Osteoblast (primary cell): ENCODE measurements at regions not wholly inside any gene's neighbourhood (a gene's known extent, or its start where the extent isn't known, plus 50 kb on each side); places are given as distances from the start of the nearest gene placed in this dataset.

ENCODE experiments used
- DNase-seq: peaks from one replicate; pipeline ENCODE4 v3.0.0; 2011; ENCODE audit warnings: low spot score, mixed read lengths; ENCODE audit not compliant: insufficient read length; ENCODE audit errors: missing footprints
- H2AFZ ChIP-seq: 2 replicates; pipeline ENCODE4 v1.6.0; 2011; ENCODE audit warnings: mild to moderate bottlenecking, low read length
- H3K27ac ChIP-seq: 2 replicates; pipeline ENCODE4 v1.5.1; 2011; ENCODE audit warnings: mild to moderate bottlenecking, low read depth, low read length, moderate library complexity
- H3K27me3 ChIP-seq: 2 replicates; pipeline ENCODE4 v1.6.0; 2012; ENCODE audit warnings: mild to moderate bottlenecking, control low read depth, inconsistent platforms, low read length, moderate library complexity; ENCODE audit not compliant: insufficient read depth
- H3K36me3 ChIP-seq: 2 replicates; pipeline ENCODE4 v1.5.1; 2011; ENCODE audit warnings: mild to moderate bottlenecking, low read length, control low read depth, moderate library complexity; ENCODE audit not compliant: insufficient read depth
- H3K4me1 ChIP-seq: 2 replicates; pipeline ENCODE4 v1.5.1; 2011; ENCODE audit warnings: mild to moderate bottlenecking, low read length, control low read depth, moderate library complexity; ENCODE audit not compliant: insufficient read depth
- H3K4me2 ChIP-seq: 2 replicates; pipeline ENCODE4 v1.6.0; 2011; ENCODE audit warnings: mild to moderate bottlenecking, low read length; ENCODE audit not compliant: insufficient read depth
- H3K4me3 ChIP-seq: fragments of 200-600 bp; sonication (generic); 3 replicates; pipeline ENCODE4 v1.5.1; 2012; ENCODE audit warnings: mild to moderate bottlenecking, low read length, inconsistent platforms; ENCODE audit not compliant: insufficient read depth
- H3K79me2 ChIP-seq: 2 replicates; pipeline ENCODE4 v1.6.0; 2012; ENCODE audit warnings: mild to moderate bottlenecking, low read length, control low read depth, inconsistent platforms; ENCODE audit not compliant: insufficient read depth
- H3K9me3 ChIP-seq: 2 replicates; pipeline ENCODE4 v1.5.1; 2011; ENCODE audit warnings: low read depth, low read length, control low read depth
- H4K20me1 ChIP-seq: 2 replicates; pipeline ENCODE4 v1.6.0; 2012; ENCODE audit warnings: mild to moderate bottlenecking, low read length, control low read depth; ENCODE audit not compliant: insufficient read depth
- TF ChIP-seq, protein P1 (sequence below): IDR thresholded peaks from 2 replicates; pipeline ENCODE4 v1.5.1; 2011; ENCODE audit warnings: mild to moderate bottlenecking, low read depth, low read length, moderate library complexity; ENCODE audit errors: extremely low read depth

DNA sequence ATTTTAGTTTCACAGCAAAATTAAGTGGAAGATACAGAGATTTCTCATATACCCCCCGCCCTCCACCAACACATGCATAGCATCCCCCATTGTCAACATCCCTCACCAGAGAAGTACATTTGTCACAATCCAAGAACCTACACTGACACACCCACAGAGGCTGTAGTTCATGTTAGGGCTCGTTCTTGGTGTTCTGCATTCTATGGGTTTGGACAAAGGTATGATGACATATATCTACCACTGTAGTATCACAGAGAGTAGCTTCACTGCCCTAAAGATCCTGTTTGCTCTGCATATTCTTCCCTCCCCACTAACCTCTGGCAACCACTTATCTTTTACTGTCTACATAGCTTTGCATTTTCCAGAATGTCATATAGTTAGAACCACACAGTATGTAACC, 444.6 kb upstream of the DCN start:
- peaks cover 2% of the 10 kb centered on the region for H3K27me3 ChIP-seq
- TF ChIP-seq, protein P1, sequence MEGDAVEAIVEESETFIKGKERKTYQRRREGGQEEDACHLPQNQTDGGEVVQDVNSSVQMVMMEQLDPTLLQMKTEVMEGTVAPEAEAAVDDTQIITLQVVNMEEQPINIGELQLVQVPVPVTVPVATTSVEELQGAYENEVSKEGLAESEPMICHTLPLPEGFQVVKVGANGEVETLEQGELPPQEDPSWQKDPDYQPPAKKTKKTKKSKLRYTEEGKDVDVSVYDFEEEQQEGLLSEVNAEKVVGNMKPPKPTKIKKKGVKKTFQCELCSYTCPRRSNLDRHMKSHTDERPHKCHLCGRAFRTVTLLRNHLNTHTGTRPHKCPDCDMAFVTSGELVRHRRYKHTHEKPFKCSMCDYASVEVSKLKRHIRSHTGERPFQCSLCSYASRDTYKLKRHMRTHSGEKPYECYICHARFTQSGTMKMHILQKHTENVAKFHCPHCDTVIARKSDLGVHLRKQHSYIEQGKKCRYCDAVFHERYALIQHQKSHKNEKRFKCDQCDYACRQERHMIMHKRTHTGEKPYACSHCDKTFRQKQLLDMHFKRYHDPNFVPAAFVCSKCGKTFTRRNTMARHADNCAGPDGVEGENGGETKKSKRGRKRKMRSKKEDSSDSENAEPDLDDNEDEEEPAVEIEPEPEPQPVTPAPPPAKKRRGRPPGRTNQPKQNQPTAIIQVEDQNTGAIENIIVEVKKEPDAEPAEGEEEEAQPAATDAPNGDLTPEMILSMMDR: no peak
- no peaks in the 10 kb centered on the region for H4K20me1 ChIP-seq
- no peaks in the 10 kb centered on the region for H3K4me1 ChIP-seq
- H3K79me2 ChIP-seq: no peaks in the 10 kb centered on the region
- no peak overlapping the region for H3K27ac ChIP-seq
- no peak overlapping the region for H2AFZ ChIP-seq
- no peaks in the 10 kb centered on the region for H3K9me3 ChIP-seq
- H3K4me3 ChIP-seq: no peak overlapping the region
- no peak for DNase-seq
- H3K4me2 ChIP-seq: no peak overlapping the region
- no peaks in the 10 kb centered on the region for H3K36me3 ChIP-seq

DNA sequence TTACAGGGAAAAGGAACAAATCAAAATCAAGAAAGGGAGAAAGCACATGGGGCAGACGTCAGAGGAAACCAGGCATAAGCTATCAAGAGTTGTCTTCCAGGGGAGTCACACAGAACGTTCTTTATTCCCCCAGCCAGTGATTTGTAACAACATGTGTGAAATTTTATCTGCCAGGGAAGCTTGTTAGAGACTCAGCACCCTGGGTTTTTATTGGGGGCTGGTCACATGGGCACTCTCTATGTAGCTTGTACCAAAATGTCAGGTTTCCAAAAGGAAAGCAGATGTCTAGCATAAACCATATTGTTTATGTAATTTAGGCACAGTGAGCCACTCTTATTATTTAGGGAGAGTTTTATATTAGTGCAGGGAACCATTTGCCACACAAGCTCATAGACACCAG, 440.4 kb upstream of the DCN start:
- Histone ChIP-seq H3K4me3 (no peak overlapping the region), H3K9me3 (no peaks in the 10 kb centered on the region), H3K4me1 (no peaks in the 10 kb centered on the region), H3K27me3 (peaks cover 2% of the 10 kb centered on the region), H4K20me1 (no peaks in the 10 kb centered on the region), H3K79me2 (no peaks in the 10 kb centered on the region), H3K36me3 (no peaks in the 10 kb centered on the region), H2AFZ (no peak overlapping the region), H3K4me2 (no peak overlapping the region), H3K27ac (no peak overlapping the region)
- TF ChIP-seq, protein P1: no peak
- DNase-seq: no peak

DNA sequence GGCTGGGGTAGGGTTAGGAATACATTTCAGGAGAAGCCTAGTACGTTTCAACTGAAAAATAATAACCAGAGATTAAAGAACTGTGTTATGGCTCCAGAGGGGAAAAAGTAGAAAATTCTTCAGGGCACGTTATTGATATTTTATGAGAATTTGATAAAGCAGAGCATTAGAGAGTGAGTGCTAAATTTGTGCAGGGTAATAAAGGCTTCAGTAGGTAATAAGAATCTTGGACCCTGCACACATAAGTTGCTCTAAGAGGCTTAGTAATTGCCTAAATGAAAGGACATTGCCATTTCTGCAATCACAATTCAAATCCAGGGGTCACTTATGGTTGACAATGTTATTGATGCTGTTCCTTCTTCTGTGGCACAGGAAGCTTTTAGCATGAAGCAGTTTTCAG, 439.4 kb upstream of the DCN start:
- H3K79me2 ChIP-seq: no peaks in the 10 kb centered on the region
- H3K36me3 ChIP-seq: no peaks in the 10 kb centered on the region
- no peak overlapping the region for H3K4me3 ChIP-seq
- H3K27ac ChIP-seq: no peak overlapping the region
- TF ChIP-seq, protein P1: no peak
- DNase-seq: no peak
- no peaks in the 10 kb centered on the region for H4K20me1 ChIP-seq
- H3K4me1 ChIP-seq: no peaks in the 10 kb centered on the region
- no peak overlapping the region for H2AFZ ChIP-seq
- H3K4me2 ChIP-seq: no peak overlapping the region
- no peaks in the 10 kb centered on the region for H3K9me3 ChIP-seq
- H3K27me3 ChIP-seq: peaks cover 2% of the 10 kb centered on the region

DNA sequence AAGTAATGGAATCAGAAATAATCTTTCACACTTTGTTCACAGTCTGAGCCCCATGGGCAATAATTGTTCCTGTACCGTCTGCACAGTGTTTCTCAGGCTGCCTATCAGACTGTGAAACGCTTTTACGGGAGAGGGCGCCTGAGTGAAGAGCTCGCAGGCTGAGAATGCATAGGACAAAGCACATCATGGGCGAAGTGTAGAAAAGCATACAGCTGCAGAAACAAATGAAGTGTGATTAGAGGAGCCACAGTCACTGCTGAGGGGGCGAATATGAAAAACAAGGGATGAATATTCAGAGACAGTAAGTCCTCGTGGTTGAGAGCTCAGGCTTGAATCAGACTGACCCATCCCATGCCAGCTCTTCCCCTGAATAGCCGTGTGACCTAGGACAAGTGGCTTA, 438.4 kb upstream of the DCN start:
- Histone ChIP-seq H3K79me2 (no peaks in the 10 kb centered on the region), H2AFZ (no peak overlapping the region), H3K4me1 (no peaks in the 10 kb centered on the region), H3K27ac (no peak overlapping the region), H3K36me3 (no peaks in the 10 kb centered on the region), H4K20me1 (no peaks in the 10 kb centered on the region), H3K9me3 (no peaks in the 10 kb centered on the region), H3K4me2 (no peak overlapping the region), H3K4me3 (no peak overlapping the region), H3K27me3 (peaks cover 2% of the 10 kb centered on the region)
- TF ChIP-seq, protein P1: no peak
- no peak for DNase-seq
